CD14-positive monocyte (primary cell): ENCODE measurements at regions not wholly inside any gene's neighbourhood (a gene's known extent, or its start where the extent isn't known, plus 50 kb on each side); places are given as distances from the start of the nearest gene placed in this dataset.

ENCODE experiments used
- DNase-seq, 3 donors: peaks; one replicate each; pipeline ENCODE4 v3.0.0-alpha.2; 2011 to 2022
- H2AFZ ChIP-seq: 2 replicates; pipeline ENCODE4 v1.6.0; 2012; ENCODE audit warnings: mild to moderate bottlenecking, low read depth, low read length, inconsistent platforms; ENCODE audit not compliant: insufficient read depth, poor library complexity, severe bottlenecking
- H3K27ac ChIP-seq, 2 donors: 1 replicate in 1 of 2; 2 replicates in 1 of 2; pipeline ENCODE4 v1.5.1; 2012 to 2013; ENCODE audit warnings: low read length in 2 of 2, control low read depth in 1 of 2, inconsistent platforms in 1 of 2, low read depth in 1 of 2, mild to moderate bottlenecking in 1 of 2
- H3K27me3 ChIP-seq, 2 donors: one replicate each; pipeline versions ENCODE4 v1.6.0 to v1.6.1; 2011 to 2013; ENCODE audit warnings: low read length in 2 of 2; ENCODE audit not compliant: control insufficient read depth in 2 of 2, insufficient read depth in 2 of 2
- H3K36me3 ChIP-seq, 2 donors: replicated peaks in 1 of 2; 1 replicate in 1 of 2; 2 replicates in 1 of 2; pipeline versions ENCODE4 v1.5.1 to v1.6.1; 2012 to 2013; ENCODE audit warnings: low read length in 2 of 2, control low read depth in 1 of 2, inconsistent platforms in 1 of 2, mild to moderate bottlenecking in 1 of 2; ENCODE audit not compliant: insufficient read depth in 2 of 2, control insufficient read depth in 1 of 2
- H3K4me1 ChIP-seq, 2 donors: 1 replicate in 1 of 2; 2 replicates in 1 of 2; pipeline versions ENCODE4 v1.5.1 to v1.6.1; 2012 to 2013; ENCODE audit warnings: low read length in 2 of 2, control low read depth in 1 of 2, inconsistent platforms in 1 of 2, mild to moderate bottlenecking in 1 of 2, moderate library complexity in 1 of 2; ENCODE audit not compliant: insufficient read depth in 2 of 2, control insufficient read depth in 1 of 2
- H3K4me2 ChIP-seq: replicated peaks from 2 replicates; pipeline ENCODE3; 2012; ENCODE audit warnings: low read length, moderate library complexity, mild to moderate bottlenecking; ENCODE audit not compliant: poor library complexity, severe bottlenecking; ENCODE audit errors: extremely low read depth
- H3K4me3 ChIP-seq, 3 experiments: fragments of 200-600 bp in 1 of 3; sonication (generic) in 1 of 3; replicated peaks in 1 of 3; 1 replicate in 2 of 3; 2 replicates in 1 of 3; pipeline ENCODE4 v1.5.1; 2011 to 2013; ENCODE audit warnings: low read length in 3 of 3, mild to moderate bottlenecking in 3 of 3, control low read depth in 2 of 3, low read depth in 2 of 3, inconsistent platforms in 1 of 3, moderate library complexity in 1 of 3
- H3K79me2 ChIP-seq: 2 replicates; pipeline ENCODE4 v1.6.0; 2012; ENCODE audit warnings: mild to moderate bottlenecking, control low read depth, inconsistent platforms, low read length, moderate library complexity; ENCODE audit not compliant: insufficient read depth
- H3K9ac ChIP-seq: 2 replicates; pipeline ENCODE4 v1.6.0; 2017; ENCODE audit warnings: low read length, mild to moderate bottlenecking; ENCODE audit not compliant: insufficient read depth, poor library complexity, severe bottlenecking
- H3K9me3 ChIP-seq, 2 donors: replicated peaks in 1 of 2; 1 replicate in 1 of 2; 2 replicates in 1 of 2; pipeline versions ENCODE4 v1.5.1 to v1.6.1; 2012 to 2013; ENCODE audit warnings: low read length in 2 of 2, control low read depth in 1 of 2; ENCODE audit not compliant: control insufficient read depth in 1 of 2, insufficient read depth in 1 of 2
- H4K20me1 ChIP-seq: 2 replicates; pipeline ENCODE4 v1.6.0; 2012; ENCODE audit warnings: mild to moderate bottlenecking, low read length, control low read depth, moderate library complexity; ENCODE audit not compliant: insufficient read depth
- H3K27ac Mint-ChIP-seq, 7 donors: one replicate each; pipeline ENCODE4 v1.8.0; 2020; ENCODE audit warnings: mild to moderate bottlenecking in 7 of 7, mixed read lengths in 7 of 7, moderate library complexity in 6 of 7, inconsistent platforms in 2 of 7
- H3K27me3 Mint-ChIP-seq, 3 donors: one replicate each; pipeline ENCODE4 v1.8.0; 2021 to 2022; ENCODE audit warnings: low read depth in 3 of 3, mild to moderate bottlenecking in 3 of 3, mixed read lengths in 3 of 3, moderate library complexity in 3 of 3, inconsistent platforms in 1 of 3
- H3K36me3 Mint-ChIP-seq, 2 donors: one replicate each; pipeline ENCODE4 v1.8.0; 2020; ENCODE audit warnings: mixed read lengths in 2 of 2, inconsistent platforms in 1 of 2, mild to moderate bottlenecking in 1 of 2
- H3K4me1 Mint-ChIP-seq: one replicate; pipeline ENCODE4 v1.8.0; 2020; ENCODE audit warnings: mild to moderate bottlenecking, mixed read lengths
- H3K4me3 Mint-ChIP-seq, 2 donors: one replicate each; pipeline ENCODE4 v1.8.0; 2020; ENCODE audit warnings: mild to moderate bottlenecking in 2 of 2, mixed read lengths in 2 of 2, moderate library complexity in 1 of 2
- H3K9me3 Mint-ChIP-seq, 7 donors: one replicate each; pipeline ENCODE4 v1.8.0; 2020 to 2022; ENCODE audit warnings: mixed read lengths in 7 of 7, mild to moderate bottlenecking in 6 of 7, moderate library complexity in 6 of 7, inconsistent platforms in 2 of 7
- CTCF ChIP-seq: fragments of 200-600 bp; IDR thresholded peaks from one replicate; pipeline ENCODE4 v1.8.0; 2022; ENCODE audit warnings: antibody characterized with exemption, mild to moderate bottlenecking
- WGBS: methylation state at CpG from one replicate; pipeline ENCODE4 v1.1.5; 2013; ENCODE audit warnings: missing lambda C conversion rate; ENCODE audit not compliant: insufficient coverage; 5-methylcytosine and 5-hydroxymethylcytosine counted together
- intact Hi-C, 2 donors: fragments of 100-400 bp; cut with micrococcal nuclease; formaldehyde crosslinking; loops; one replicate each; pipeline versions ENCODE4 v1.15.0 to v1.15.1; 2023

- Histone ChIP-seq H2AFZ (no peak overlapping the region), H4K20me1 (no peaks in the 10 kb centered on the region), H3K9me3 (peaks cover 0 to 4% of the 10 kb centered on the region in 2 donors), H3K9ac (no peak overlapping the region), H3K79me2 (no peaks in the 10 kb centered on the region), H3K27me3 (no peaks in the 10 kb centered on the region), H3K36me3 (no peaks in the 10 kb centered on the region), H3K27ac (no peak overlapping the region), H3K4me1 (no peaks in the 10 kb centered on the region), H3K4me2 (no peak overlapping the region), H3K4me3 (no peak overlapping the region)
- no peak for TF ChIP-seq CTCF
- H3K27ac Mint-ChIP-seq: no peak overlapping the region
- H3K4me1 Mint-ChIP-seq: no peaks in the 10 kb centered on the region
- no peaks in the 10 kb centered on the region for H3K27me3 Mint-ChIP-seq
- intact Hi-C loops: no loop called here
- no peak overlapping the region for H3K4me3 Mint-ChIP-seq
- WGBS: 71% methylated on average over 1 of the region's 1 CpG
- no peaks in the 10 kb centered on the region for H3K36me3 Mint-ChIP-seq
- peaks cover 0 to 6% (median 3%) of the 10 kb centered on the region in 7 donors for H3K9me3 Mint-ChIP-seq
- DNase-seq: no peak
Measured at GRCh38 chr13:63625869-63626268, 2210.2 kb upstream of the PCDH20 start.

GRCh38 chr13:63614874-63615612 lies 2199.4 kb upstream of the PCDH20 start:
- H3K36me3 ChIP-seq: no peaks in the 10 kb centered on the region
- no peaks in the 10 kb centered on the region for H4K20me1 ChIP-seq
- no peak overlapping the region for H3K4me3 ChIP-seq
- no peak overlapping the region for H3K9ac ChIP-seq
- no peak overlapping the region for H3K27ac ChIP-seq
- H3K27me3 Mint-ChIP-seq: no peaks in the 10 kb centered on the region
- no peaks in the 10 kb centered on the region for H3K4me1 Mint-ChIP-seq
- no peak overlapping the region for H3K4me2 ChIP-seq
- H3K9me3 ChIP-seq: no peaks in the 10 kb centered on the region
- H3K27me3 ChIP-seq: no peaks in the 10 kb centered on the region
- no peaks in the 10 kb centered on the region for H3K79me2 ChIP-seq
- H3K4me3 Mint-ChIP-seq: no peak overlapping the region
- no peak overlapping the region for H3K27ac Mint-ChIP-seq
- no peak for TF ChIP-seq CTCF
- intact Hi-C loops: no loop called here
- H2AFZ ChIP-seq: no peak overlapping the region
- no peaks in the 10 kb centered on the region for H3K36me3 Mint-ChIP-seq
- DNase-seq: no peak
- peaks cover 0 to 2% (median 0%) of the 10 kb centered on the region in 7 donors for H3K9me3 Mint-ChIP-seq
- 83% methylated on average over 1 of the region's 5 CpGs for WGBS
- no peaks in the 10 kb centered on the region for H3K4me1 ChIP-seq
